ENCODE measurements at regions not wholly inside any gene's neighbourhood (a gene's known extent, or its start where the extent isn't known, plus 50 kb on each side); places are given as distances from the start of the nearest gene placed in this dataset.

DNA sequence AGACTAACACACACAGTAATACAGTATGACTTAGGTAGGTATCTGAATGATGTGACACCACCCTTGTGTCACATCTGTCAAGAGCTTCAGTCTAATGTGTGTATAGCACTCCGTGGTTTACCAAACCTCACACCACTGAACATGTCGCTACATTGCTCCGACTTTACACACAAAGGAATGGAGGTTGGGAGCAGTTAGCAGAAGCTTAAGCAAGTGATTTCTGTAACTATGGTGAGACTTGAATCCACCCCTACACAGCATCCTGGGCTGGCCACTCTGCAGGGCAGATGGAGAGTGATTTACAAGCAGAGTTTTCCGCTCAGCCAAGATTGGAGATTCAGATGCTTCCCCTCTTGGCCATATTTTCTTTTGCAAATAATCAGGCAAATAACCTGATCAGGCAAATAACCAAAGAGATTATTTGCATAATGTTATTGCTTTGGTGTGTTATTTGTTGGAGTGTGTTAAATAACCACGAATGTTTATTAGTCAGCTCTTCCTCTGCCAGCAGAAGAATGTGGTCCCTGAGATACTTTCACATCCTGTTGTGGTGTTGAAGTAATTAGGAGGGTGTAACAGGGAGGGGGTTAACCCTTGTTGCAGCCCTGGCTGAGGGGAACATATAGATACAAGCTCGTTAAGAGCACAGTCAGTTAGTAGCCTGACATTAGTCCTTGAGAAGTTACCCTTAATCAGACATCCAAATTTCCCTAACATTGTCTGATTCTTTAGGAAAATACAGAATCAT is 92.8 kb downstream of the SNX18 start:
- Histone ChIP-seq H3K9me3 (no peaks in the 10 kb centered on the region), H3K4me1 (peaks cover 0 to 14% (median 2%) of the 10 kb centered on the region in 4 donors), H3K27ac (no peak overlapping the region), H3K36me3 (no peaks in the 10 kb centered on the region), H3K27me3 (no peaks in the 10 kb centered on the region), H3K4me3 (no peak overlapping the region)
- DNase-seq = no peak
- intact Hi-C loops (cut with DNase I; ENCODE audit: low total_unique reads) = no loop called here
- TF ChIP-seq, protein P1, sequence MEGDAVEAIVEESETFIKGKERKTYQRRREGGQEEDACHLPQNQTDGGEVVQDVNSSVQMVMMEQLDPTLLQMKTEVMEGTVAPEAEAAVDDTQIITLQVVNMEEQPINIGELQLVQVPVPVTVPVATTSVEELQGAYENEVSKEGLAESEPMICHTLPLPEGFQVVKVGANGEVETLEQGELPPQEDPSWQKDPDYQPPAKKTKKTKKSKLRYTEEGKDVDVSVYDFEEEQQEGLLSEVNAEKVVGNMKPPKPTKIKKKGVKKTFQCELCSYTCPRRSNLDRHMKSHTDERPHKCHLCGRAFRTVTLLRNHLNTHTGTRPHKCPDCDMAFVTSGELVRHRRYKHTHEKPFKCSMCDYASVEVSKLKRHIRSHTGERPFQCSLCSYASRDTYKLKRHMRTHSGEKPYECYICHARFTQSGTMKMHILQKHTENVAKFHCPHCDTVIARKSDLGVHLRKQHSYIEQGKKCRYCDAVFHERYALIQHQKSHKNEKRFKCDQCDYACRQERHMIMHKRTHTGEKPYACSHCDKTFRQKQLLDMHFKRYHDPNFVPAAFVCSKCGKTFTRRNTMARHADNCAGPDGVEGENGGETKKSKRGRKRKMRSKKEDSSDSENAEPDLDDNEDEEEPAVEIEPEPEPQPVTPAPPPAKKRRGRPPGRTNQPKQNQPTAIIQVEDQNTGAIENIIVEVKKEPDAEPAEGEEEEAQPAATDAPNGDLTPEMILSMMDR (IDR thresholded peaks at IDR 0.05) = no peak

DNA sequence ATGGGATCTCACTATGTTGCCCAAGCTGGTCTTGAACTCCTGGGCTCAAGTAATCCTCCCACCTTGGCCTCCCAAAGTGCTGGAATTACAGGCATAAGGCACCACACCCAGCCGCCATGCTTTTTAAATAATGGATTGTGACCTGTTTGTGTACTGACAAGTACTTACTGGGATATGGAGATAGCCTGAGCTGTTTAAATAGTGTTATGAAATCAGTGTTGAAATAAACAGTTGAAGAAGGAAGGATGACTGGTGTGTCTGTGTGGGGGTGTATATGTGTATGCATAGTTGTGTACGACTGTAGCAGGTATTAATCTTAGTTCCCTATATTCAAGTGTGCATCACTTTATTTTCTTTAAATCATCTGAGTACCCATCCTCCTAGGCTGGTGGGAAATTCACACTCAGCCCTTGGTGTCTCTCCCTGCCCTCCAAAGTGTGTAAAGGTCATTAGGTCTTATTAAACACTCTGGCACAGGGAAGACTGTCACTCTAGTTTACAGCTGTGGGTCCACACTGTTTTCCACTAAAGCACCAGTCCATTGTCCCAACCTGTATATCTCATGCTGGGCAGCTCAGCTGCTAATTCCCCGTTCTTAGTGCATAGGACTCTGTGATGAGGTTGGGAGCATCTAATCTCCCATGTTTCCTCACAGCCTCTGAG is 91.0 kb downstream of the SNX18 start:
- no peak for DNase-seq
- Histone ChIP-seq H3K27me3 (no peaks in the 10 kb centered on the region), H3K27ac (no peak overlapping the region), H3K36me3 (no peaks in the 10 kb centered on the region), H3K9me3 (no peaks in the 10 kb centered on the region), H3K4me1 (peaks cover 0 to 22% (median 4%) of the 10 kb centered on the region in 4 donors), H3K4me3 (no peak overlapping the region)
- TF ChIP-seq, protein P1 (IDR thresholded peaks at IDR 0.05) = no peak
- intact Hi-C loops (cut with DNase I; ENCODE audit: low total_unique reads) = no loop called here

DNA sequence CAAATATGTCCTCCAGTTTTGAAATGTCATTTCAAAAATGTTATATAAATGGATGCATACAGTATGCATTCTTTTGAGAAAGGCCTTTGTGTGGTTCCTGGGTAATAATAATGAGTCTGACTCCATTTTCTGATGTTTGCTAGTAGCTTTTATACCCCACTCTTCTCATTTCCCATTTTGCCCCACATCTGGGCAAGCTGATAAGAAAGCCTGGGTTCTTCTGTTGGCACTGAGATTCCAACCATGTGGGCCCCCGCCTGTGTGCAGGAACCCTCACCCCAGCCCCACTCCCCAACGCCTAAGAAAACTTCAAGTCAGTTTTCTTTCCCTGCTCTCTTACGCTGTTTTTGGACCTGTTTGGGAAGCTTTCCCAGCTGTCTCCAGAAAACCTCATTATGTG is 89.4 kb downstream of the SNX18 start:
- H3K4me3 ChIP-seq = no peak overlapping the region
- no peaks in the 10 kb centered on the region for H3K9me3 ChIP-seq
- TF ChIP-seq, protein P1 (IDR thresholded peaks at IDR 0.05) = no peak
- H3K27ac ChIP-seq = no peak overlapping the region
- H3K27me3 ChIP-seq = no peaks in the 10 kb centered on the region
- DNase-seq = no peak
- intact Hi-C loops (cut with DNase I; ENCODE audit: low total_unique reads) = no loop called here
- peaks cover 0 to 38% (median 7%) of the 10 kb centered on the region in 4 donors for H3K4me1 ChIP-seq
- H3K36me3 ChIP-seq = no peaks in the 10 kb centered on the region

DNA sequence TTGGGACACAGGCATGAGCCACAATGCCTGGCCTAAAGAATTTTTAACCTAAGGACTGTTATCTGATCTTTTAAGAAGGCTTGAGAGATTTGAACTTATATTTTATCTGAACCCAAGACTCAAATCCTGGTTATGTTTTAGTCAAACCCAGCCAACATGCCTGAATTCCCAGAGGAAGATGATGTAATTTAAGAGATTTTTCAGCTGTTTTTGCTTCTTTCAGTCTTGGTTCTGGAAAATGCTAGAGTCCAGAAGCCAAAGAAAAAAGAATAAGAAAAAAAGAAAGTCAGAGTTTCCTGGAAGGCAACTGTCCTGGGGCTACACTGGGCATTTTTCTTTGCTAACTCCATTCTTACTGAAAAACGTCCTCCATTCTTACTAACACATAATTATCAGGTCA is 85.8 kb downstream of the SNX18 start:
- Histone ChIP-seq H3K9me3 (peaks cover 0 to 3% (median 0%) of the 10 kb centered on the region in 3 donors), H3K36me3 (no peaks in the 10 kb centered on the region), H3K27ac (peak overlapping the region in 1 of 2 donors; percentile 32), H3K4me1 (peaks cover 0 to 30% (median 5%) of the 10 kb centered on the region in 4 donors), H3K27me3 (no peaks in the 10 kb centered on the region), H3K4me3 (no peak overlapping the region)
- DNase-seq = no peak
- TF ChIP-seq, protein P1 (IDR thresholded peaks at IDR 0.05) = no peak
- intact Hi-C loops (cut with DNase I; ENCODE audit: low total_unique reads) = no loop called here

DNA sequence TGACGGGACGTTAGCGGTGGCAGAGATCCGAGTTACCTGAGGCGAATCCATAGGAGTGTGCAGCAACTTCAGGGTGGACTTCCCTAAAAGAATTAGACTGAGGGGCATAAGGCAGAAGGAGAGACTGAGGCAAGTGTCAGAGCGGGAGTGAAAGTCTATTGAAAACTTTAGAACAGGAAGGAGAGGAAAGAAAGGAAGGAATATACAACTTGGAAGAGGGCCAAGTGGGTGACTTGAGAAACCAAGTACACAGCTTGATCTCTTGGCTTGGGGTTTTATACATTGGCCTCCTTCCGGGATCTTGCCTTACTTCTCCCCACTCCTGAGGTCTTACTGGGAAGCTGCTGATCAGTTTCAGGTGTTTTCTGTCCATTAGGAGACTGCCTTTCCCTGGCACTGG is 84.9 kb downstream of the SNX18 start:
- intact Hi-C loops (cut with DNase I; ENCODE audit: low total_unique reads) = no loop called here
- Histone ChIP-seq H3K27ac (peak overlapping the region; percentile 1 to 32), H3K4me1 (peaks cover 0 to 30% (median 5%) of the 10 kb centered on the region in 4 donors), H3K4me3 (no peak overlapping the region), H3K36me3 (no peaks in the 10 kb centered on the region), H3K27me3 (no peaks in the 10 kb centered on the region), H3K9me3 (peaks cover 0 to 3% (median 0%) of the 10 kb centered on the region in 3 donors)
- DNase-seq = no peak
- TF ChIP-seq, protein P1 (IDR thresholded peaks at IDR 0.05) = no peak
